ENCODE measurements at regions not wholly inside any gene's neighbourhood (a gene's known extent, or its start where the extent isn't known, plus 50 kb on each side); places are given as distances from the start of the nearest gene placed in this dataset.

GRCh38 chr12:124642105-124642504 is 74.7 kb upstream of the NCOR2 start:
- TF ChIP-seq REST (IDR thresholded peaks at IDR 0.05): no peak
- TF ChIP-seq CTCF (IDR thresholded peaks at IDR 0.05; ENCODE audit: low read depth, low read length, missing input control): no peak
- TF ChIP-seq FOXA1 (IDR thresholded peaks at IDR 0.05): no peak
- no peak for TF ChIP-seq TAF1 (conservative IDR thresholded peaks at IDR 0.05)
- TF ChIP-seq GABPA (IDR thresholded peaks at IDR 0.05 in 1 of 2, conservative IDR thresholded peaks at IDR 0.05 in 1 of 2): no peak
- TF ChIP-seq RAD21 (IDR thresholded peaks at IDR 0.05): no peak

Data from liver (tissue), 3 donors.